ENCODE measurements at regions not wholly inside any gene's neighbourhood (a gene's known extent, or its start where the extent isn't known, plus 50 kb on each side); places are given as distances from the start of the nearest gene placed in this dataset.

DNA sequence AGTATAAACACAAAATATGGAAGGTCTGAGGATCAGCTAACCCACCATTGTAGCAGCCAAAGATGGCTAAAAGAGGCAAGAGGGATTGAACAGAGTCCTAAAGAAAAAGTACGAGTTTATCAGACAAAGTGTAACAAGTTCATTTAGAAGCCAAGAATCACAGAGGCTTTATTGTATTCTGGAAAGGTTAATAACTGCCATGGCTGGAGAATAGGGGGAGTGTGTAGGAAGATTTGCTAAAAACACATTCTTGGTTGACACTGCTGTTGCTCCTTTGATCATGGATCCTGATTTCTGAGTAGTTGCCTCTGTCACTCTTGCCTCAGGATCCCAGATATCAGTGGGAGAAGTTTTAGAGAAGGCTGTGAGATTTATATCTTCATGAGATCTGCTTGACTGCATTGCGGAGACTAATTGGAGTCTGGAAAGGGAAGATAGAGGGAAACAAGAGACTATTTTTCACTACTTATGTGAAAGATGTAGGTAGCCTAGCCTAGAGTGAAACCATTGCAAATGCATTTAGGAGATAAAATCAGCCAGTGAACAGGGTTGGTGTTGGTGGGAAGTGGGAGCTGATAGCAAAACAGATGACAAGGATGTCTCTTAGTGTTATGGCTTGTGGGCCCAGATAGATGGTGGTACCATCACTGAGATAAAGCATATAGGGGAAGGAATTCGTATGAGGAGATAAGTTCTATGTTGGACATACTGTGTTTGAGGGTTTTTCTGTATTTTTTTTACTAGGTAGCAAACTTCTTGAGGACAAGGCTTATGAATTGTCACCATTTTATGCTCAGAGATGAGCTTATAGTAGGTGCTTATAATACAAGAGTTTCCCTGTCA is 402.9 kb upstream of the PDE3A start:
- Mint-ChIP-seq H3K27ac (no peak overlapping the region), H3K9me3 (no peaks in the 10 kb centered on the region), H3K4me3 (no peak overlapping the region), H3K4me1 (no peaks in the 10 kb centered on the region), H3K36me3 (no peaks in the 10 kb centered on the region), H3K27me3 (no peaks in the 10 kb centered on the region)
- ATAC-seq, result no peak

DNA sequence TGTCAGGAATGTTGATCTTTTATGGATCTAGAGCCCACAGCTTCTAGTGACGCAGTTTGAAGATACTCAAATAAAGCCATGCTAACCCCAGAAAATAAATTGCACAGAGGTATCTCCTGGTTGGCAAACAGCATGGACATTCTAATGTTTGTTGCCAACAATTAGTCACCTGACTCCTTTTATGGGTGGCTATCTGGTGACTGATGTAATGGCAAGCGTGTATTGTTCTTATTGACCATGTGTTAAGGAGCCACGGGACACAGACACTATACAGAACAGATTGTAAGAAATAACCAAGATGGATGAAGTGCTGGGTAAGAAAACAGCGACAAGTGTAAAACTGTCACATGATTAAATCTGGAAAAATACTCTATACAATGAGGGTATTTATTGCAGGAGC is 401.3 kb upstream of the PDE3A start:
- H3K27ac Mint-ChIP-seq, result no peak overlapping the region
- no peaks in the 10 kb centered on the region for H3K36me3 Mint-ChIP-seq
- H3K4me3 Mint-ChIP-seq, result no peak overlapping the region
- no peaks in the 10 kb centered on the region for H3K9me3 Mint-ChIP-seq
- no peak for ATAC-seq
- H3K27me3 Mint-ChIP-seq, result no peaks in the 10 kb centered on the region
- H3K4me1 Mint-ChIP-seq, result no peaks in the 10 kb centered on the region

DNA sequence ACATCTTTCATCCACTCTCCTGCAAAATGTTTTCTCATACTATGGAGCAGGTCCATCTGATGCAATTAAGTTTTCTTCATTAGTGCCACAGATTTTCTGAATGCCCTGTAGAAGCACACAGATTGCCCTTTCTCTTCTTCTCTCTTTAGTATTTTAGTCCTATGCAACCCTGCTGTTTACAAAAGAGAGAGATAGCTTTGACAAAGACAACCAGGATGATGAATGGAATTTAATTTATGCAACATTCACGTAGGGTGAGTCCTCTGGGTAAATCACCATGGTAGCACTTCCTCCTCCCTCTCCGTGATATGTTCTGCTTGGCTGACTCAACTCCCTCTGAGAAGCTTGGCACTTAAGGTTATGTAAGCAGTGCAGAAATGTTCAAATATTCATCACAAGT is 400.9 kb upstream of the PDE3A start:
- Mint-ChIP-seq H3K4me1 (no peaks in the 10 kb centered on the region), H3K27ac (no peak overlapping the region), H3K36me3 (no peaks in the 10 kb centered on the region), H3K27me3 (no peaks in the 10 kb centered on the region), H3K9me3 (no peaks in the 10 kb centered on the region), H3K4me3 (no peak overlapping the region)
- ATAC-seq, result no peak

DNA sequence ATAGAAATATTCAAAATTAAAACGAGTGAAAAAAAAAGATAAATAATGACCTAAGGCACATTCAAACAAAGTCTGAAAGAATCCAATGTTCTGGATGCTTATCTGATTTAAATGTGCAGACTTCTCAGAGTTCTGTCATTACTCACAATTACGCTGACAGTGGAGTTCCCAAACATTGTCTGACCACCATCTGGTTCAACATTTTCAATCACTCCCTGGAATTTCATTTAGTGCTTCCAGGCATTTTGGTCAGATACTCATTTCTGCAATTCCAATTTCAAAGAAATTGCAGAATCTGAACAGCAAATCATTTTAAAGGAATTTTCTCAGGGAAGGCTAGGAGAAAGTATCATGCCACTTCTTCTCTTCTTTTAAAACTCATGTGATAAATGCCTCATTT is 398.2 kb upstream of the PDE3A start:
- H3K9me3 Mint-ChIP-seq, result no peaks in the 10 kb centered on the region
- H3K27ac Mint-ChIP-seq, result no peak overlapping the region
- no peak for ATAC-seq
- no peaks in the 10 kb centered on the region for H3K36me3 Mint-ChIP-seq
- no peak overlapping the region for H3K4me3 Mint-ChIP-seq
- no peaks in the 10 kb centered on the region for H3K4me1 Mint-ChIP-seq
- H3K27me3 Mint-ChIP-seq, result no peaks in the 10 kb centered on the region

DNA sequence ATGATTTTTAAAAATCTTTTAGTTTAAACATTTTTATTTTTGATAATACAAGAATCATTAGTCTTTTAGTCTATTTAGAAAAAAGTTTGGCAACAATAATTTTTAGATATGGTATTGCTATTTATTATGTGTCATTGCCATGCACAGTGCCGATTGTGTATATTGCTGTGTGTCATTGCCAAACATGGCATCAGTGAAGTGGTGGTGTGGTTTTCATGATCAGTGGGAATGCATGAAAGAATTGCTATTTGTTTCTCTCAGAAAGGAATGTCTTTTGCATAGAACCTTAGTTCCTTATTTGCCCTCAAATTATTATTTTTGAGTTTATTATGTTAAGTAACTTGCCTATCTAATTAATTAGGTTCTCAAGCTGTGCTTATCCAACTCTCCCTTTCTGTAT is 397.5 kb upstream of the PDE3A start:
- ATAC-seq, result no peak
- no peaks in the 10 kb centered on the region for H3K4me1 Mint-ChIP-seq
- no peaks in the 10 kb centered on the region for H3K27me3 Mint-ChIP-seq
- no peak overlapping the region for H3K27ac Mint-ChIP-seq
- H3K36me3 Mint-ChIP-seq, result no peaks in the 10 kb centered on the region
- H3K9me3 Mint-ChIP-seq, result no peaks in the 10 kb centered on the region
- no peak overlapping the region for H3K4me3 Mint-ChIP-seq

DNA sequence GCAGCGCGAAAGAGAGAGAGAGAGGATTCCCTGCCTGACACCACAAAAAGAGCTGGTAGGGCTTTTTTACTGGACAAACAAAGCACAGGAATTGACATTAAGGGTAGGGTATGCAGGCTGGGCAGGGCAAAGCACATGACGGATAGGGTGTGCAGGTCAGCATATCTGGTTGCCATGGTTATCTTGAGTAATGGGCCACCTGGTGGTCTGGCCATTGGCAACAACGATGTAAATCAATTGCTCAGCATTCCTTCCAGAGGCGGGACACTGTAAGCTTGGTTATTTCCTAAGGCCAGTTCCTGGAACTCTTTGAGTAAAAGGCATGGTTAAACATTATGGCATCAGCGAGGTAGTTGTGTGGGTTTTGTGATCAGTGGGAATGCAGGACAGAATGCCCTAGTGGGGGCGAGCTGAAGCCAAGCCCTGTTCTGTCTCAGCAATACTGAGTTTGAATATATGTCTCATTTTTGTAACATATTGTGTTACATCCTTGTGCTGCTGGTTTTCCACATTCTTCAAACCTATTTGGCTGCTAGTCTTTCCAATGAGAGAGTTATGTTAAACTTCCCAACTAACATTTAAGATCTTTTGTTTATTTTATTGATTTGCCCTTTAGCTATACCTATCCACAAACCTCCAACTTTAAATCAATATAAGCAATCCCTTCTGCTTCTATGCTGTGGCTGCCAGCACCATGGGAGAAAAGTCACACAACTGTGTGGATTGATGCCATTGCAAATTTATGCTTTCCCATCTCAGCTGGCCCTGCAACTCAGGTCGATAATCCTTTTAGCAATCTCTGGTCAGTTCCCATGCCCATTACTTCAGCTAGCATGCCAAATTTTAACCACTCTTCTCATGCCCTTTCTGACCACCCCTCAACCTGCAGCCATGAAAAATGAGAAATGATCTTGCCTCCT is 396.7 kb upstream of the PDE3A start:
- Mint-ChIP-seq H3K27ac (no peak overlapping the region), H3K4me3 (no peak overlapping the region), H3K9me3 (no peaks in the 10 kb centered on the region), H3K4me1 (no peaks in the 10 kb centered on the region), H3K36me3 (no peaks in the 10 kb centered on the region), H3K27me3 (no peaks in the 10 kb centered on the region)
- ATAC-seq, result no peak

DNA sequence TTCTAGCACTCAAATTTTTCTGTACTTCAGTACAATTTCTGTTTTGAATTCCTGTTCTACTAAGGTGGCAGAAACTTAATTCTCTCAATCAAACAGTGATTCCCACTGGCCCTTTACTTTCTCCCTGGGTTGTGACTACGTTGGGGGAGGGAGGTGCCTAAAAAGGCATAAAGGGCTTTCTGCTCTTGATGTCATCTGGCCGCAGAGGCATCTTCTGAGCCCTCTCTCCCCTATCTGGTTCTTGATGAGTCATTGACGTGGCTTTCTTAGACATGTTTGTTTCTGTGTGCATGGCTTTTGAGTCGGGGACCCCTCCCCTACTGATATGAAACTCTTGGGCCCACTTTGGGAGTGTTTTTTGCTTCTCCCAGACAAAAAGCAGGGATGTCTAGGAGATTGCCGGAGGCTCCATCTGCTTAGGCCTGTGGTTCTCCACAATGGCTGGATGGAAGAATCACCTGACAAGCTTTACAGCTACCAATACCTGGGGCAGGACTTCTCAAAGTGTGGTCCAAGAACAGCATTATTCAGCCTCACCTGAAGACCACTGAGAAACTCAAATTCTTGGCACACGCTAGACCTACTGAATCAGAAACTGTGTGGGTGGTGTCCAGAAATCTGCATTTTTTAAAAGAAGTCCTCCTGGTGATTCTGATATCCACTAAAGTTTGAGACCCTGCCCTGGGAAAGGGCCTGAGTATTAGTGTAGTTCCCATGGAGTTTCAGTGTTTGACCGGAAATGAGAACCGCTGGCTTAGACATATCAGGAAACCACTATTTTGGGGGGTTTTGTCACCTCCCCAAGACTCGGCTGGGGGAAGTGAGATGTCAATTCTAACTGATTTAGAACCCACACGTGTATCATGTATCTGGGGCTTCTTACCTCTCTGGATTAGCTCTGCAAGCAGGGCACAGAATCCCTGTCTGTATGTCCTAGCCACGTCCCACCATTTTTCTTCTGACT is 395.7 kb upstream of the PDE3A start:
- H3K36me3 Mint-ChIP-seq, result no peaks in the 10 kb centered on the region
- no peaks in the 10 kb centered on the region for H3K9me3 Mint-ChIP-seq
- no peak overlapping the region for H3K4me3 Mint-ChIP-seq
- ATAC-seq, result no peak
- H3K4me1 Mint-ChIP-seq, result no peaks in the 10 kb centered on the region
- no peak overlapping the region for H3K27ac Mint-ChIP-seq
- H3K27me3 Mint-ChIP-seq, result no peaks in the 10 kb centered on the region

DNA sequence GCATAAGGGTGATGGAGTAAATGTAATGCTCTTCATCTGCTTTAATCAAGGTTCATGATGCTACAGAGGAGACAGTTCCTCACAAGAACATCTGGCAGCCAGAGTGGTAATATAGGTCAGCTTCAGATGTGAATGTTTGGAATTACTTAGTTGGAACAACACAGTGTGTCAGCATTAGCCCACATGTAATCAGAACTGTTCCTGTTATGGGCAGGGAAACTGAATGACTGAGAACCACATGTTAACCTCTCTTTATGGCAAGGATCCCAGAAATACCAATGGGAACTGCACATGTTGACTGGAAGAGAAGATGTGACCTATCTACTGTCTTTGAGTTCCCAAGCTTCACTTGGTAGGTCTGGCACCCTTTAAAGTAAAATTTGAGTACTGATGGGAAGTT is 390.1 kb upstream of the PDE3A start:
- Mint-ChIP-seq H3K27ac (no peak overlapping the region), H3K9me3 (no peaks in the 10 kb centered on the region), H3K36me3 (no peaks in the 10 kb centered on the region), H3K4me1 (no peaks in the 10 kb centered on the region), H3K27me3 (no peaks in the 10 kb centered on the region), H3K4me3 (no peak overlapping the region)
- no peak for ATAC-seq

DNA sequence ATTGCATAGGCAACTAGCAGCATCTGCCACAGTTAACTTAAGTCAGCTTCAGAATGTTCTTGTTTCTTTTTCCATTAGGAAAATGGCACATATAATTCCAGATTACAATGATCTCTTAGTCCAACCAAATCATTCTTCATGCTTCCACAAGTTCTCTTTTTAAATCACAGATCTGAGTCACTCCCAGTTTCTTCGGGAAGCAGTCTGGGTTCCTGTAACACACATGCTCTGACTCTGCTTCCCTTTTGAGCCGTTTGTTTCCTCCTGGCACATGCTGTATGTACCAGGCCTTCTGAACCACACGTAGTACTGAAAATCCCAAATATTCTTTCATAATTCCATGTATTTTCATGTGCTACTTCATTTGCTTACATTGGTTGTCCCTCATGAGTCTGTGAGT is 388.8 kb upstream of the PDE3A start:
- H3K27me3 Mint-ChIP-seq, result no peaks in the 10 kb centered on the region
- no peaks in the 10 kb centered on the region for H3K9me3 Mint-ChIP-seq
- no peak for ATAC-seq
- no peaks in the 10 kb centered on the region for H3K4me1 Mint-ChIP-seq
- H3K4me3 Mint-ChIP-seq, result no peak overlapping the region
- H3K27ac Mint-ChIP-seq, result no peak overlapping the region
- H3K36me3 Mint-ChIP-seq, result no peaks in the 10 kb centered on the region

DNA sequence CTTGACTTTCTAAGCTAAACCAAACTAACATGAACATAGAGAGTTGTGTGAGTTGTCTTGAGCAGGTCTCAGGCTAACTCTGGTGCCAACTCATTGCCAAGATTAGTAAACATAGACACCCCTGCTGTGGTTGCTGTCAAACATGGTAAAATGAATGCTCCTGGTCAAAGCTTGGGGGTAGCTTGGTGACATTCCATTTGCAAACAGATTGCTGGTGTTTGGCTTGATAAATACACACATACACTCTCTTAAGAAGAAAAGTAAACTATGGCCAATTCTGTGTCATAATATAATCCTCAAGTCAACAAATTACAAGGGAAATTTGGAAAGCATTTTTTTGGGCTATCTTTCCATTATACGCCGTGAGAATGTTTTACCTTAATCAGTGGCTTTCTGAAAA is 386.4 kb upstream of the PDE3A start:
- no peak overlapping the region for H3K4me3 Mint-ChIP-seq
- ATAC-seq, result no peak
- H3K27me3 Mint-ChIP-seq, result no peaks in the 10 kb centered on the region
- no peaks in the 10 kb centered on the region for H3K4me1 Mint-ChIP-seq
- H3K36me3 Mint-ChIP-seq, result no peaks in the 10 kb centered on the region
- no peak overlapping the region for H3K27ac Mint-ChIP-seq
- H3K9me3 Mint-ChIP-seq, result no peaks in the 10 kb centered on the region

DNA sequence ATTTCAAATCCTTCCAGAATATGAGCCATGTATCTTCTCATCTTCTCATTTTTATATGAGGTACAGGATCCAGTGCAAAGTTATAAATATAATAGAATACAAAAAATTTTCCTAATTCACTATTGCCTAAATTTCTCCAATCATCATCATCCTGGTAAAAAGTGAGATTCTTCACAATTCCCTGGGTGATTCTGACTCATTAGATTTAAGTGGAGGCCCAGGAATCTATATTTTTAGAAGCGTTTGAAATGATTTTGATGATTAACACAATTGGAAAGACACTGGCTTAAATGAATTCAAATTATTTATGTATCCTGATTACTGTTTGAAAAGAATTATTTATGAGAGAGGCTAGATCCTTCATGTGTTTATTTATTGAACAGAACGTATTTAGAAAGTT is 380.3 kb upstream of the PDE3A start:
- Mint-ChIP-seq H3K27ac (no peak overlapping the region), H3K4me1 (no peaks in the 10 kb centered on the region), H3K27me3 (no peaks in the 10 kb centered on the region), H3K36me3 (no peaks in the 10 kb centered on the region), H3K4me3 (no peak overlapping the region), H3K9me3 (peaks cover 3% of the 10 kb centered on the region)
- ATAC-seq, result no peak

DNA sequence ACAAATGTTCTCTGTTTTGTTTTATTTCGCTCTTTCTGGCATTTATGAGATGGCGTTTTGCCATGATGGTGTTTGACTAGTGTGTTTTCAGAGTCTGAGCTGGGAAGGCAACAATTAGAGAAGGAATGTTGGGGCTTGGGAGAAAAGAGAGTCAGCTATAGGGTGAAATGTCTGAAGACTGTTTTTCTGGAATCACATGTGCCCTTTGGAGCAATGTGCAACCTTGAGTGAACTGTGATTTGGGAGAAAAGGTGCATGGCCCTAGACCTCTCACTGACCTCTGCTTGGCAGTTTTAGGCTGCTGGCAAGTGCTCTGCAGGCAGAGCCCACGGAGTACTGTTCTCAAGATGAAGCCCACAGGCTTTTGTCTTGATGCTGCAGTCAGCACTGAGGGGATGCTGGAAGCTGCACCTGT is 379.9 kb upstream of the PDE3A start:
- Mint-ChIP-seq H3K9me3 (peaks cover 3% of the 10 kb centered on the region), H3K27ac (no peak overlapping the region), H3K4me1 (no peaks in the 10 kb centered on the region), H3K36me3 (no peaks in the 10 kb centered on the region), H3K4me3 (no peak overlapping the region), H3K27me3 (no peaks in the 10 kb centered on the region)
- ATAC-seq, result no peak

DNA sequence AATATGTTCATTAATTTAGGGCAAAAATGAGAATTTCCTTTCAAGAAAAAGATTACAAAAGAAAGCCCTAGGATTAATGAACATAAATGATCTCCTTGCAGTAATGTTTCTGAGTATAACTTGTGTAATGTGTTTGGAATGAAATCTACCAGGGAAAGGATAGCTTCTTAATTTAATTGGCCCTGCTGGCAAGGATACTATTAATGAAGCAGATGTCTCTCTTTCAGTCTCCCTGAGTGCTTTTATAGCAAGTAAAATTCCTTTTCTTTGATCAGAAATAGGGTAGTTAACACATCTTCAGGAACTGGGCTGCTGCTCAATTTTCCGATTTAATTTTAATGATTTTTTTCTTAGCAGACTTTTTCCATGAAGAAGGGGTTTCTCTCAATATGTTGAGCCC is 379.4 kb upstream of the PDE3A start:
- no peaks in the 10 kb centered on the region for H3K4me1 Mint-ChIP-seq
- H3K4me3 Mint-ChIP-seq, result no peak overlapping the region
- ATAC-seq, result no peak

DNA sequence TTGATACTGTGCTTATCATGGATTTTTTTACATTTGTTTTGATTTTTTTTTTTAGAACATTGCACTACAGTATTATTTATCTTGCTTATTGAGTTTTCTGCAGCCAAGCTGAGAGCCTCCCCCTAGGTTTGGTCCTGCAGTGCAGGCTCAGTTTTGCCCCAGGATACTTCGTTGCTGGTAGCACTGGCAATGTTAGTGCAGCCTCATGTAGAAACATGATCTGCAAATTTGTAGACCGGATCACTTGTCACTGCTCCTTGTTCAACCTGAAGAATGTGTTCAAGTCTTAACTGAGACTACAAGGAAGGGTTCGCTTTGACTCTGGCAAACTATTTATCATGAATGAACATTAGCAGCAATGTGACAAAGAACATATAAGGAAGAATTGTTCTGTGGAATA is 377.2 kb upstream of the PDE3A start:
- H3K36me3 Mint-ChIP-seq, result no peaks in the 10 kb centered on the region
- peaks cover 8% of the 10 kb centered on the region for H3K9me3 Mint-ChIP-seq
- H3K27me3 Mint-ChIP-seq, result no peaks in the 10 kb centered on the region
- no peak overlapping the region for H3K4me3 Mint-ChIP-seq
- H3K27ac Mint-ChIP-seq, result no peak overlapping the region
- H3K4me1 Mint-ChIP-seq, result no peaks in the 10 kb centered on the region
- ATAC-seq, result no peak

More for the DNA sequence above, 379.4 kb upstream of the PDE3A start:
- Mint-ChIP-seq H3K27ac (no peak overlapping the region), H3K9me3 (peaks cover 5% of the 10 kb centered on the region), H3K36me3 (no peaks in the 10 kb centered on the region), H3K27me3 (no peaks in the 10 kb centered on the region)

DNA sequence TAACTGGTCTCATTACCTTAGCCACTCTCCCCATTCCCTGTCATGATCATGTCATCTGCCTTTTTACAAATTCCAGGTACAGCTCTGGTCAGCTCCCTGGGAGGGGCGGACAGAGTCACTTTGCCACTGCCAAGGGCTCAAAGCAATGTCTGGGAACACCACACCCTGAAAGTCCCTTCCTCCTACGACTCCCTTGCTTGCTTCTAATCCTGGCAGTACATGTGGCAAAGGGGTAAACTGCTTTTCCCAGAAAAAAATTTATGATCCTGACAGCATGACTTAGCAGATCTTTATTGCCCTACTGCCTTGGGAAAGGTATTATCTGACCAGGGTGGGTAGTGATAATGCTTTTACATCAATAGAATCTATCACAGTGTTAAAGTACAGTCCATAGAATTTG is 376.0 kb upstream of the PDE3A start:
- no peaks in the 10 kb centered on the region for H3K36me3 Mint-ChIP-seq
- H3K27me3 Mint-ChIP-seq, result no peaks in the 10 kb centered on the region
- no peak overlapping the region for H3K27ac Mint-ChIP-seq
- ATAC-seq, result no peak
- H3K4me3 Mint-ChIP-seq, result no peak overlapping the region
- peaks cover 8% of the 10 kb centered on the region for H3K9me3 Mint-ChIP-seq
- no peaks in the 10 kb centered on the region for H3K4me1 Mint-ChIP-seq
